ENCODE measurements at regions not wholly inside any gene's neighbourhood (a gene's known extent, or its start where the extent isn't known, plus 50 kb on each side); places are given as distances from the start of the nearest gene placed in this dataset.
"Not testable (repeated sequence)": the region's sequence is repeated elsewhere in the genome, so short reads cannot be mapped to it uniquely, and the experiment has no call there.

GRCh38 chr21:5051303-5052018, 5469.9 kb upstream of the TPTE start:
- 96% methylated on average over 3 of the region's 5 CpGs for WGBS

GRCh38 chr21:5055027-5055754, 5466.2 kb upstream of the TPTE start:
- H3K4me1 ChIP-seq; H3K27ac ChIP-seq (replicated peaks in 1 of 4); H3K36me3 ChIP-seq; H3K4me3 ChIP-seq; DNase-seq (ENCODE audit: extremely low spot score); H3K27me3 ChIP-seq; H3K9me3 ChIP-seq; intact Hi-C loops (cut with DNase I): not testable (repeated sequence)
- WGBS = no CpG with 5 or more reads among the region's 13 CpGs

More at GRCh38 chr21:5051303-5052018, 5469.9 kb upstream of the TPTE start:
- H3K27me3 ChIP-seq; H3K9me3 ChIP-seq; H3K36me3 ChIP-seq; H3K4me3 ChIP-seq; DNase-seq (ENCODE audit: extremely low spot score); intact Hi-C loops (cut with DNase I); H3K27ac ChIP-seq (replicated peaks in 1 of 4); H3K4me1 ChIP-seq: not testable (repeated sequence)

GRCh38 chr21:5055996-5056962, 5465.1 kb upstream of the TPTE start:
- H3K4me1 ChIP-seq; intact Hi-C loops (cut with DNase I): not testable (repeated sequence)
- no CpG with 5 or more reads among the region's 33 CpGs for WGBS

GRCh38 chr21:5057077-5057476, 5464.3 kb upstream of the TPTE start:
- H3K4me1 ChIP-seq; intact Hi-C loops (cut with DNase I); H3K9me3 ChIP-seq; H3K27ac ChIP-seq (replicated peaks in 1 of 4); H3K4me3 ChIP-seq; H3K36me3 ChIP-seq; DNase-seq (ENCODE audit: extremely low spot score); H3K27me3 ChIP-seq: not testable (repeated sequence)
- no CpG with 5 or more reads among the region's 24 CpGs for WGBS

More at GRCh38 chr21:5055996-5056962, 5465.1 kb upstream of the TPTE start:
- H3K4me3 ChIP-seq; H3K27ac ChIP-seq (replicated peaks in 1 of 4); H3K27me3 ChIP-seq; DNase-seq (ENCODE audit: extremely low spot score); H3K9me3 ChIP-seq; H3K36me3 ChIP-seq: not testable (repeated sequence)

GRCh38 chr21:5060364-5061083, 5460.9 kb upstream of the TPTE start:
- DNase-seq (ENCODE audit: extremely low spot score); H3K9me3 ChIP-seq; H3K27me3 ChIP-seq; H3K4me1 ChIP-seq; H3K36me3 ChIP-seq; H3K27ac ChIP-seq (replicated peaks in 1 of 4); intact Hi-C loops (cut with DNase I); H3K4me3 ChIP-seq: not testable (repeated sequence)
- WGBS = no CpG with 5 or more reads among the region's 30 CpGs

DNA sequence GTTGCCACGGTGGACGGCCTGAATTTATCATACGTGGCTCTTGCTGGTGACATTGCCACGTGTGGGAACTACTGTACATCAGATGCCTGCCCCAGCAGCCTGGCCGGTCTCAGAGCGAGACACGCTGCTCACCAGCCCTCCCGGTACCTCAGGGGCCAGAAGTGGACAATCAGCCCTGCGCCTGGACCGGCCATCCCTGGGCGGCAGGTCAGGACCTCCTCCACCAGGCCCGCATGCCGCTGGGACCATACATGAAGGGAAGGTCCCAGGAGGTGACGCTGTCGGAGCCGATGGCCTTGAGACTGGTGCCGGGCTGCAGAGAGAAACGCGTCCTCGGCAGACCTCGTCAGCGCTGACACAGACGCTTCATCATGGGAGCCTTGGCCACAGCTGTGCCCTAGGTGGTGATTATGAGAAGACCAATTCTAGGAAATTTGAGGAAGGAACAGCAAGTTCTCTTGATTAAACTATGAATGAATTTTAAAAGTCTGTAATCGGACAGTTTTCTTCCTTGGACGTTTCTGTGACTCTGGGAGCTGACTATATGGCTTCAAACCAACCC, 5456.7 kb upstream of the TPTE start:
- H3K36me3 ChIP-seq; H3K4me1 ChIP-seq; H3K27ac ChIP-seq (replicated peaks in 1 of 4); H3K9me3 ChIP-seq; H3K27me3 ChIP-seq; intact Hi-C loops (cut with DNase I); DNase-seq (ENCODE audit: extremely low spot score); H3K4me3 ChIP-seq: not testable (repeated sequence)
- no CpG with 5 or more reads among the region's 25 CpGs for WGBS

GRCh38 chr21:5065240-5066211, 5455.9 kb upstream of the TPTE start:
- H3K9me3 ChIP-seq; H3K36me3 ChIP-seq; H3K27ac ChIP-seq (replicated peaks in 1 of 4); H3K4me1 ChIP-seq; DNase-seq (ENCODE audit: extremely low spot score); H3K4me3 ChIP-seq; H3K27me3 ChIP-seq; intact Hi-C loops (cut with DNase I): not testable (repeated sequence)
- no CpG with 5 or more reads among the region's 26 CpGs for WGBS

- WGBS = 63% methylated on average over 3 of the region's 12 CpGs
- H3K4me3 ChIP-seq; DNase-seq (ENCODE audit: extremely low spot score); H3K36me3 ChIP-seq; intact Hi-C loops (cut with DNase I); H3K4me1 ChIP-seq; H3K27ac ChIP-seq (replicated peaks in 1 of 4); H3K27me3 ChIP-seq; H3K9me3 ChIP-seq: not testable (repeated sequence)
Observed at GRCh38 chr21:5066682-5067251, 5454.6 kb upstream of the TPTE start.

- H3K36me3 ChIP-seq; H3K4me3 ChIP-seq; H3K4me1 ChIP-seq; intact Hi-C loops (cut with DNase I); H3K27me3 ChIP-seq; H3K27ac ChIP-seq (replicated peaks in 1 of 4); H3K9me3 ChIP-seq; DNase-seq (ENCODE audit: extremely low spot score): not testable (repeated sequence)
- no CpG with 5 or more reads among the region's 15 CpGs for WGBS
Observed at GRCh38 chr21:5067326-5068048, 5453.9 kb upstream of the TPTE start.

- H3K27ac ChIP-seq (replicated peaks in 1 of 4); intact Hi-C loops (cut with DNase I); H3K36me3 ChIP-seq; H3K27me3 ChIP-seq; DNase-seq (ENCODE audit: extremely low spot score); H3K4me1 ChIP-seq; H3K4me3 ChIP-seq; H3K9me3 ChIP-seq: not testable (repeated sequence)
- WGBS = 40% methylated on average over 1 of the region's 5 CpGs
Observed at GRCh38 chr21:5068649-5069048, 5452.7 kb upstream of the TPTE start.

Measured in esophagus muscularis mucosa (tissue), 4 donors.